ENCODE measurements at regions not wholly inside any gene's neighbourhood (a gene's known extent, or its start where the extent isn't known, plus 50 kb on each side); places are given as distances from the start of the nearest gene placed in this dataset.
"Not testable (repeated sequence)": the region's sequence is repeated elsewhere in the genome, so short reads cannot be mapped to it uniquely, and the experiment has no call there.

DNA sequence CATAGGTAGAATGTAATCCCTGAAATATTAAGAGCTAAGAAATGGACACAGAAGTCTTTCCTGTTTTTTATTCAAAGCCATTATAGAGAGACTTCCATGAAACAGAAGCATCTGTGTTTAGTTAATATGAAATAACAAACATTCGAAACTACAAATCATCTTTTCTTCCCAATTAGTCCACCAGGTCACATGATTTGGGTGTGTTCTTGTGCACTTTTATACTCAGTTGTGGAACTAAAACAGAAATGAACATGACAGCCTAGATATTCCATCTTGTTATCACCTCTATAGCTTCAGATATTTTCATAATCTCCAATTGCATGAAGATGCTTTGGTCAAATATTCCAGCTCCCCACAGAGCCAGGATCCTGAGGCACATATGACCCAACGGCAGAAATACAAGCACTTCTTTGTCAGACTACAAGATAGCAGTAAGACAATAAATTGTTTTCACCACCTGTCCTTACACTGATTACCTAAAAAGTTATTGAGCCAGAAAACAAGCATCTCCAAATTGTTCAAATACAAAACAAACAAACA, 116.8 kb upstream of the BEND6 start:
- DNase-seq, result no peak

DNA sequence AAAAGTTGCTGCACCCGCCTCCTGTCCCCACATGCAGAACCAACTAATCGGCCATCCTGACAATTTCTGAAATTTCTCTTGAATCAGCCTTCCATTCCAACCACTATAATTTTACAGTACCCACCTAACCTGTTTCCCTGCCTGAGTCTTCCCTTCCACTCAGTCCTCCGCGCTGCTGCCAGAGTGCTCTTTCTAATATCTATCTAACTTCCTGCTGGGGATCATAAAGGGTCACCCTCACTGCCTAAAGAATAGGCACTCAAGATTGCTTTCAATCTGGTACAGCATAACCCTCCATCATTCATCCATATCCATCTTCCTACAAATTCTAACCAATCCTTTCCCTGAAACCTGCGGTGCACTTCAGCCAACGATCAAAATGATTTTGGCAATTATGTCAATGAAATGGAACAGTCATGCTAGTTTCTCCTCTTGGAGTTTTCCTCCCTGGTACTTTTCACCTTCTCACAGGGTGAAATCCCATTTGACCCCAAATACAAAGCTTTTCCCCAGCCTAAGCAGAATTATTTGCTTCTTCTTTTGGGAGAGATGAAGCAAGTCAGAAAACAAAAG, 117.5 kb upstream of the BEND6 start:
- no peak for DNase-seq

DNA sequence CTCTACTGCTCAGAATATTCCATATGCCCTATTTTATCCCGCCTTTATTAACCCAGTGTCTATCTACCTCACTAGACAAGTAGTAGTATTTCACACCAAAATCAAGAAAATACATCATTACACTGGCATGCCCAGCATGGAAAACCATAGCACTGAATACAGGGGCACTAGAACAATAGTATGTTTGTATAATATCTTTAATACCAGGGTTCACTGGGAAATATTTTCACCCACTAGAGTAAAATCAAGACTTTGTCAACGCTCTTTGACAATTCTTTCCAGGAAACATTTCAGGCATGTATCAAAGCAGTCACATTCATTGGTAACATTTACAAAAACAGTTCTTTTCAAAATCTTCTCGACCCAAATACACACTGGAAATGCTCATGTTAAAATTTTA, 119.3 kb upstream of the BEND6 start:
- no peak for DNase-seq

DNA sequence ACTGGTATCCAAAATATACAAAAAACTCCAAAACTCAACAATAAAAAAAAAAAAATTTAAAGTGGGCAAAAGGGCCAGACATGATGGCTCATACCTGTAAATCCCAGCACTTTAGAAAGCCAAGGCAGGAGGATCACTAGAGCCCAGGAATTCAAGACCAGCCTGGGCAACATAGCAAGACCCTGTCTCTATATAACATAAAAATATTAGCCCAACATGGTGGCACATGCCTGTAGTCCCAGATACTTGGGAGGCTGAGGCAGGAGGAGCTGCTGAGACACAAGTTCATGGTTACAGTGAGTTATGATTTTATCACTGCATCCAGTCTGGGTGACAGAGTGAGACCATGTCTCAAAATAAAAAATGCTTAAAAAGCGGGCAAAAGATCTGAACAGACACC, 121.0 kb upstream of the BEND6 start:
- no peak for DNase-seq

DNA sequence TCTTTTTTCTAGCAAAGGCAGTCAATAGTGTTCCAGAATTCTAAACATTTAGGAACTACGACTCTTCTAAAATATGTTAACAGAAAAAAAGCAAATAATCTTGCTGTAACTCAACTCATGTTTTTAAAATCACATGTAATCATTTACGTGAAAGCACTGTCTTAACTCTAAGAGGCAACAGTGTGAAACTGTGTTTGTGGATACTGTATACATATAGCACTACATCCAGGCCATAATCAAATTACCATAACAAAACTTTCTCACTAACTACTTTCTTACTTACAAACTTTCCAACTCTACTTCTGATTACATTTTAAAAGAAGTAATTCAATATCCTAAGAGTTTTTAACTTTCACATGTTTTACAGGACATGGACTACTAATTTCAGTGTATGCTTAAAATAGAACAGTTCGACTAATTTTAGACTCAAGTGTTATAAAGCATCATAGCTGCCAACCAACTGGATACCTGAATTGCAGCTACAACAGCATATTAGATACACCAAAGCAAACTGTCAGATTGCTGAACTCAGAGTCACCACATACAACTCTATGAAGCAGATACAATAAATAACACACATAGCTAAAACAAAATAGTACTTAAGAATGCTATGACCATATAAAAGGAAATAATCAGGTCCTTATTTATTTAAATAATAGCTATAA, 121.6 kb upstream of the BEND6 start:
- no peak for DNase-seq

DNA sequence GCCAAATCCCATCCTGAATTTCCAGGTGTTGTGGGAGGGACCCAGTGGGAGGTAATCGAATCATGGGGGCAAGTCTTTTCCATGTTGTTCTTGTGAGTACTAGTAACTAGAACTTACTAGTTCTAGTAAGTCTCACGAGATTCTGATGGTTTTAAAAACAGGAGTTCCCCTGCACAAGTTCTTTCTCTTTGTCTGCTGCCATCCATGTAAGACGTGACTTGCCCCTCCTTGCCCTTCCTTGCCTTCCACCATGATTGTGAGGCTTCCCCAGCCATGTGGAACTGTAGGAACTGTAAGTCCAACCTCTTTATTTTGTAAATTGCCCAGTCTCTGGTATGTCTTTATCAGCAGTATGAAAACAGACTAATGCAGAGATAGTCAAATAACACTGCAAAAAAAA, 122.7 kb upstream of the BEND6 start:
- no peak for DNase-seq

DNA sequence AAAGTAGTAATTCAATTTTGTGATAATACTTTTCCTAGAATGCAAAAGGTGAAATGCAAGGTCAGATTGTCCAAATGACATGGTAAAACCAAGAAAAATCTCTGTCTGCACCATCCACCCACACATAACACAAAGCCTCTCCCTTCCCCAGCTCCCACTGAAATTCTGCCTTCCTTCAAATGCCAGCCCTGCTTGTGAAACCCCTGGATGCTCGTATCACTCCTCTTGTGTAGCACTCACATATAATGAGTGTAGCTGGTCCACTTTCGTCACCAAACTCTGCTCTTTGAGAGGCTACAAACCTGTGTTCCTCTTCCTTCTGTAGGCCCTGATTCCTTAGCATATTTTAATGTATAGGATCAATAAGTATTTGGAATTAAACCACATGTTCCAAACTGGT, 123.6 kb upstream of the BEND6 start:
- no peak for DNase-seq

DNA sequence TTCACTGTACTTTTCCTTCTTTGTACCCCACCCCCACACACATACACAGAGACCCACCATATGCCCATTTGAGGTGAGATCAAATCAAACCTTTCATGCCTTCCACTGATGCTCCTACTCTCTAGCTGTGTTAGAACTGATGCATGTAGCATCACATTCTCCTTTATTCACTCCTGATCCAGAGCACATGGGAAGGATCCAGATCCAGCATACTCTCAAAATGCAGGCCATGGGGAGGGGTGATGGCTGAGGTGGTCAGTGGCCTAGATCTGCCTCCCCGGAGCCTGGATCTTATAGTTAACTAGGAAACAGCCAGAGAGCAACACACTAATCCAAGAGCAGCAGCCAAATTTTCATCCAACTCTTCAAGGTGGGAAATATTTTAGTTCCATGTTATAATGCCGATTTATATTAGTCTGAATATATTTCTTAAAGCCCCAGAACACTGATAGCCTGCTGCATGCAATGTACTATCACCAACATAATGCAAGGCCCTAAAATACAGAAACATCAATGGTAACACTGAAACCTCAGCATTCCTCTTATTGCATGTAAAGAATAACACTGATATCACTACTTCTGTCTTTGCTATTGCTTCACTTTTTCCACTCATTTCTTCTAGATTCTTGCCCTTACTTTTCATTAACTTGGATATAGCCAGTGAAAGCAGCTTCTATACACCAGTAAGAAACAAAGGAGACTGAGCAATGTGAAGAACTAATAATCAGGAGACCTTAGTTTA, 126.8 kb upstream of the BEND6 start:
- no peak for DNase-seq

DNA sequence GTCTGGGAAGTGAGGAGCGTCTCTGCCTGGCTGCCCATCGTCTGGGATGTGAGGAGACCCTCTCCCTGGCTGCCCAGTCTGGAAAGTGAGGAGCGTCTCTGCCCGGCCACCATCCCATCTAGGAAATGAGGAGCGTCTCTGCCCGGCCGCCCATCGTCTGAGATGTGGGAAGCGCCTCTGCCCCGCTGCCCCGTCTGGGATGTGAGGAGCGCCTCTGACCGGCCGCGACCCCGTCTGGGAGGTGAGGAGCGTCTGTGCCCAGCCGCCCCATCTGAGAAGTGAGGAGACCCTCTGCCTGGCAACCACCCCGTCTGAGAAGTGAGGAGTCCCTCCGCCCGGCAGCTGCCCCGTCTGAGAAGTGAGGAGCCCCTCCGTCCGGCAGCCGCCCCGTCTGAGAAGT, 130.5 kb upstream of the BEND6 start:
- DNase-seq, result not testable (repeated sequence)

DNA sequence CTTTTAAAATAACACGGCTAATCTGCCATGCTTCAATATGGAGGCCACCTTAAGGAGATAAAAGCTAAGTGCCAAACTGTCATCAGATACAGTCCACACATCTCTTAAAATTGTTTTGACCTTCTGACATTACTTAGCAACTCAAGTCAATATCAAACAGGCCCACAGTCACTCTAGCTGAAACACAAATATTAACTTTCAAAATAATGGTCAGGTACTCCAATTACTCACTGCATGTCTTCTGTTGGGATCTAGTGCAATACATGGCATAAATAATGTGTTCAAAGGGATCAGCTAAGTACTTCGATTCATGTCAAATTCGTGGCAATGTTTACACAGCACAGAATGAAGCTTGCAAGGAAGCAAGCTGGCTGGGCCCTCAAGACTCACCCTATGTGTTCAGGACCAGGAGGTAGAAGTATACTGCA, 133.9 kb upstream of the BEND6 start:
- no peak for DNase-seq

DNA sequence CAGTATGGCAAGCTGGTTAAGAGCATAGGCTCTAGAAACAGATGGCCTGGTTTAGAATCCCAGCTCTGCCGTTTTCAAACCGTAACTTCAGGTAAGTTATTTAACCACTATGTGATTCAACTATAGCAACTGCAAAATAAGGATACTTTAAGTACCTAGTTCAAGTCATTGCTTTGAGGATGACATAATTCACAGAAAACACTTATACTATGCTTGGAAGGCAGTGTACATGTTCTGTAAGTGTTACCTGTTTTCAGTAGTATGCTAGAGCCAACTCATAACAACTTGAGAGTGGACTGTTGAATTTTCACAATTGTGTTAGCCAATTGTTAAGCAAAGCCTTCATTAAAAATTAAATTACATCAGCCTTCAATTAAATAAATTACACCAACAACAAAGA, 134.8 kb upstream of the BEND6 start:
- no peak for DNase-seq

DNA sequence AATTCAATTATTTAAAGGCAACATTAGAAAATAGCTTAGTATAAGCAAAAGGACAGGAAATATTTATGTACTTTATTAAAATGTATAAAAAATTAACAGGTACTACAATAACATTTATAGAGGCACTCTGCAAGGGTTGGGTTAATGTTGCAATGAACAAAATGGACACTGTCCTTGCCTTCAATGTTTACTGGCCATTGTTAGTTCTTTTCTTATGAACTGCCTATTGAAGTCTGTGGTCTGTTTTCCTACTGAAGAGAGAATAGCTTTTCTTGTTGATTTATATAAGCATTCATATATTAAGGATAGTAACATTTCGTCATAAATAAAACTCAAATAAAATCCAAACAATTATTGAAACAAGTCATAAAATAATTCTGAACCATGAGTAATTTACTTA, 135.3 kb upstream of the BEND6 start:
- no peak for DNase-seq

DNA sequence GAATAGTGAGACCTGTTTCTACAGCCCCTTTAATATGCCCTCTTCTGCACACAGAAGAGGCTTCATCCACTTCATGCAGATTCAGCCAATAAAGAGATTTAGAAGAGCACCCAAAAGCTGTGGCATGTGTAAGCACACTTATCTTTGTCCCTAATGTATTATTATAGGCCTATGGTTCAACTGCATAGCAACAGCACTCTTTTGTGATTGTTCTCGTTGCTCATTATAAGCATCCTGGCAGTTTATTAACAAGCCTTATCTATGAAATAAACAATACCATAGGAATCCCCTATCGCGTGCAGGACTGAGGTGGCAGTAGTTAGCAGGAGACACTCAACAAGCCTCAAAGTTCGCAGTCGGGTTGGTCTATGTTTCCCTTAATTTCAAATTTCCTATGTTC, 138.5 kb upstream of the BEND6 start:
- no peak for DNase-seq

DNA sequence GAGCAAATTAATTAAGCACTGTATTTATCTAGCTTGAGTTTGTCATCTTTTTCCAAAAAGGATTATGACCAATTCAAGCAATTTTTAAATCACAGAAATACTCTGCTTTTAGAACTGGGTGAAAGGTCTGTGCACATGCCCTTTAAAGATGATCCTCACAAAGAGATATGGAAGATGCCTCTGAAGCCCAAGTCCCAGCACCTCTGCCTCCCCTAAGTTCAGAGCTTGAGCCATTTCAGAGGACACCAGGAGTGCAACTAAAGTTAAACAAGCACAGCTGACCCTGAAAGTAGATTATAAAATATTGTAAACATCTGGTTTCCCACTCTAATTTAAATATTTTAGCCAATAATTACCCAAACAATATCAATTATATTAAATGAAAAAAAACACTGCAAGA, 139.5 kb upstream of the BEND6 start:
- DNase-seq, result no peak

DNA sequence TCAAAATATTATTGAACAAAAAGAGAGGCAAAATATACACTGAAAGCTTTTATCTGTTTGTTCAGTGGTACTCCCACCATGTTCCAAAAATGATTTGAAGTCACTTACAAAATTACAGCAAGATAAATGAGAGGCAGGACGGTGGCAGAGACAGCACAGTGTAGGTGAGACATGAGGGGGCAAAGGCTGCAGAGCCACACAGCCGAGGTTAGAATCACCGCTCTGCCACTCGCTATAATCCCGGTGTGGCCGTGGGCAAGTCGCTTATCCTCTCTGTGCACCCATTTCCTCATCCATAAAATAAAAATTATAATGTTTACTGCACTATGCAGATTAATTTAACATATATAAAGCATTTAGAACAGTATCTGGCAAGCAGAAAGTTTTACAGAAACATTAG, 140.1 kb upstream of the BEND6 start:
- DNase-seq, result no peak

DNA sequence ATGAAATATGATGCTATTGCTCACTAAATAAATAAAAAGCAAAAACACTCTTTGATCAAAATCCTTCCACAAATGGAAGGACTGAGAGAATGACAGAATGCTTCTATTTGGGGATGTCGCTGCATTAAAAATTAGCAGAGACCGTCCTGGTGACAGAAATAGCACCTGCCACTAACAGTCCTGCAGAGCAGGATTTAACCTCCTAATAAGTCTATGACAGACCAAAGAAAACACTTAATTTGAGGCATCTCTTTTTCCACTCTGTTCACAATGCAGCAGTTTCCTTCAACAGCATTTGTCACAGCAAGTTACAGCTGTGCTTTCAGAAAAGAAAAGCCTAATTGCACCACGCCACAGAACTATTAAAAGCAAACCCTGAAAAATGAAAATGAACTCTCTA, 140.6 kb upstream of the BEND6 start:
- no peak for DNase-seq

DNA sequence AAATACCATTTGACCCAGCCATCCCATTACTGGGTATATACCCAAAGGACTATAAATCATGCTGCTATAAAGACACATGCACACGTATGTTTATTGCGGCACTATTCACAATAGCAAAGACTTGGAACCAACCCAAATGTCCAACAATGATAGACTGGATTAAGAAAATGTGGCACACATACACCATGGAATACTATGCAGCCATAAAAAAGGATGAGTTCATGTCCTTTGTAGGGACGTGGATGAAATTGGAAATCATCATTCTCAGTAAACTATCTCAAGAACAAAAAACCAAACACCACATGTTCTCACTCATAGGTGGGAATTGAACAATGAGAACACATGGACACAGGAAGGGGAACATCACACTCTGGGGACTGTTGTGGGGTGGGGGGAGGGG, 142.1 kb upstream of the BEND6 start:
- DNase-seq, result not testable (repeated sequence)

DNA sequence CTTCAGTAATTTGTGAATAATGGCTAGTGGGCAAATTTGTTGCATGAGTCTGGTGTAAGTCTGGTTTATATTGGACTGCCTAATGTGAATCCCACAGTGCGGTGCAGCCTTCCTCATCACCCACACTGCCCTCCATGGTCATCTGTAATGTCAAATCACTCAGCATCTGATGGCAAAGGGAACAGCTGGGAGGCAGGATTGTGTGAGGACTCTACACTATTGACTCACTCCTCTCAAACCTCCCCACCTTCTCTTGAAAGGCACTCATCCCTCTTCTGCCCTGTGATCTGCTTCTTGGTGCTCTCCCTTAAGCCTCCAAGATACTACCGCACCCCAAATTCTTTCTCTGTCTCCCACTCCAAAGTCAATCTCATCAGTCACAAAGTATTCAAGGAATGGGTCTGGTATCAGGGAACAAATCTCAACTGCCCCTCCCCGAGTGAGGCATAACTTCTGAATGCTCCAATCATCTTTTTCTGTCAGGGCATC, 146.0 kb upstream of the BEND6 start:
- peak; percentile 22 for DNase-seq

DNA sequence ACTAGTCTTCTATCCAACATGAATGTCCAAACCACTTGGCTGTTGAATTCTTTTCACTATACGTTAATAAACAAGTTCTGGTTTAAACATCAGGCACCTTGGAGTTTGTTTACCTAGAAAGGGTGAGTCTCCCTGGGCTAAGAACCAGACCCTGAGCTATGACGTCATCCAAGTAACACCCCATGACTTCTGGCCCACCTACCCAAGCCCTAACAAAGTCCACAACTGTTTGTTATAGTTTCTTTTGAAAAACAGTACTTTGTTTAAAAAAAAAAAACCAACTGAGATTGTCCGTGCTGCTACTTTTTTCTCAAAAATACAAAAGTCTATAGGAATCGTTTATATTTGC, 146.9 kb upstream of the BEND6 start:
- DNase-seq, result no peak

DNA sequence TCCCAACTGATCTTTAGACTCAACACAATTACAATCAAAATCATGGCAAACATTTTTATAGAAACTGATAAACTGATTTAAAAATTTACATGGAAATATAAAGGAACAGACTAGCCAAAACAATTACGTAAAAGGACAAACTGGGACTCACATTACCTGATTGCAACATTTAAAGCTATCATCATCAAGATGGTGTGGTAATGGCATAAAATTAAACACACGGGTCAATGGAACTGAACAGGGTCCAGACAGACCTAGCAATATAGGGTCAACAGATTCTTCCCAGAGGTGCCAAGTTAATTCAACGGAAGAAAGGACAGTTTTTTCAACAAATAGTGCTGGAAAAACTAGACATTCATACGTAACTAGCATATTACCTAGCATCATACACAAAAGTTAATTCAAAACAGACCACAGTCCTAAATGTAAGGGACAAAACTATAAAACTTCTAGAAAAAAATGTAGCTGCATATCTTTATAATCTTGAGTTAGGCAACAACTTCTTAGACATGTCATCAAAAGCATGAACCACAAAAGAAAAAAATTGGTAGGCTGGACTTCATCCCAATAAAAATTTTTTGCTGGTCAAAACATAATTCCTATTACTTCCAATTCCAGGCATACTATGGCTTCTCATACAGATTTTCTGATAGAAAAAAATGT, 147.4 kb upstream of the BEND6 start:
- DNase-seq, result no peak

DNA sequence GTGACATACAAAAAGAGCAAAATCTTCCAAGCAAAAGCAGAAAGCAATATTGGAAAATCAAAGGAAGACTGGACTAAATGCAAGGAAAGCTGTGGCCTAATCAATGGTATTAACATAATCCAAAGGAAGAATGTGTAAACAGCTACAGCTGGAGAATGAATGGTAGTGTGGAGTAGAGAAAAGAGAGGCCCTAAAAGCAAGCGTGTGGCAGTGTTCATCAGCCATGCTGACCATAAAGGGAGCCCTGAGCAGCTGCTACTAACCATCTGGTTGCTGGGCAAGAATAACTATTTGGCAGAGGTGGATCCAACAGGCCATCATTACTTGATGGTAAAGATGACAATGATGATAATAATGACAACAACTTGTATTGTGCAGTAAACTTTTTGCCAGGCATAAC, 148.5 kb upstream of the BEND6 start:
- DNase-seq, result no peak

DNA sequence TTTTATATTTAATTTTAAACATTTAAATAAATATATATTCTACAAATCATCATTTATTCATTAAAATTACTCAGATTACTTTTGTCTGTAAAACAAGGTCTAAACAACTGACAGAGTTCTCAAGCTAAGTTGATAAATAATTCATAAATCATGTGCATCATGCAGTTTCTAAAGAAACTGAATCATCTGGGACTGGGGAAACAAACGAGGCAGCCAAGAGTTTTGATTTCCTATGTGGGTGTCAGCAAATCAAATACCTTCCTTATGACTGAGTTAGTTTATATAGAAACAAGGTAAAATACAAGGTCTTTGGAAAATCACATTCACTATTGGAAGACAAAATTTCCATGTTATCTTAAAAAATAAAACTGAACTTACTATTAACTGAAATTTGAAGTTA, 149.9 kb upstream of the BEND6 start:
- DNase-seq, result no peak

DNA sequence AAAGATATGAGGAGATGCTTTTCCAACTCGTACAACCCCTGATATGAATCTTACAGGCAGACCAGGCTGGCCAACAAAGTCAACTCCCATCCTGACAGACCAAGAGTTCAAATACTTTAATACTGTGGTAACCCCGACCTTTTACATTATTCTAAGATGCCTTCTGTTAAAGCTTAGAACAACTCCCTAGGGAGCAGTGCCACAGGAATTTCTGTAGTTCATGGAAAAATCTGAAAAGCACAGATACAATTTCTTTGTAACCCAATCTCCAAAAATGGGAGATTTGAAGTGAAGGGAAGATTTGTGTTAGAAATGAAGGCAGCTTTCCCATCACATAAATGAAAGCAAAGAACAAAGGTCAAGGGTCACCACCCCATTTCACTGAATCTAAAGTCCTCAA, 151.3 kb upstream of the BEND6 start:
- DNase-seq, result peak; percentile 45

DNA sequence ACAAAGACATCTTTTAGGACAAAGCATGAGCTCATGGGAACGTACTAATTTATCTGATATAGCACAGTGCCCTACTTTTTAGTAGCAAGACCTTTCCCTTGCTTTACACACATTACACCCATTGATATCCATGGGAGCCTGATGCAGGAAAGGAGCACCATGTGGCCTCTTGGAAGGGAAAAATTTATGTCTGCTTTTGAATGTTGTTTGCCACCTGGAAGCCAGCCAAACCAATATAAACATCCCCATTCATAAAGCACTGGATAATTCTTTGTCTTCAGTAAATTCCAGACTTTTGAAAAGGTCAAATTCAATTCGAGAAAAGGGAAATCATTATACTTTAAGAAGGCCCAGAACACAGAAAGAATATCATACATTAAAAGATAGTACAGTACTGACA, 152.3 kb upstream of the BEND6 start:
- DNase-seq, result peak; percentile 37
